ENCODE measurements at regions not wholly inside any gene's neighbourhood (a gene's known extent, or its start where the extent isn't known, plus 50 kb on each side); places are given as distances from the start of the nearest gene placed in this dataset.

GRCh38 chr1:116230712-116231111, 119.5 kb downstream of the MAB21L3 start:
- H3K9me3 ChIP-seq (ENCODE audit: control insufficient read depth in 1 of 2, low read length in 2 of 2) = no peaks in the 10 kb centered on the region
- no peak overlapping the region for H3K4me3 ChIP-seq (ENCODE audit: low read depth in 1 of 2, low read length in 2 of 2)
- no peak overlapping the region for H3K9ac ChIP-seq (ENCODE audit: low read depth in 1 of 2, low read length in 2 of 2)
- peaks cover 5 to 13% of the 10 kb centered on the region in 2 donors for H3K4me1 ChIP-seq (ENCODE audit: control insufficient read depth in 1 of 2, insufficient read depth in 2 of 2, low read length in 2 of 2)
- H3K36me3 ChIP-seq (ENCODE audit: control insufficient read depth in 1 of 2, insufficient read depth in 2 of 2, low read length in 2 of 2) = no peaks in the 10 kb centered on the region
- H3K27ac ChIP-seq (ENCODE audit: low read depth, low read length) = no peak overlapping the region
- no peaks in the 10 kb centered on the region for H3K27me3 ChIP-seq (ENCODE audit: control insufficient read depth in 1 of 2, insufficient read depth in 2 of 2, low read length in 2 of 2)

DNA sequence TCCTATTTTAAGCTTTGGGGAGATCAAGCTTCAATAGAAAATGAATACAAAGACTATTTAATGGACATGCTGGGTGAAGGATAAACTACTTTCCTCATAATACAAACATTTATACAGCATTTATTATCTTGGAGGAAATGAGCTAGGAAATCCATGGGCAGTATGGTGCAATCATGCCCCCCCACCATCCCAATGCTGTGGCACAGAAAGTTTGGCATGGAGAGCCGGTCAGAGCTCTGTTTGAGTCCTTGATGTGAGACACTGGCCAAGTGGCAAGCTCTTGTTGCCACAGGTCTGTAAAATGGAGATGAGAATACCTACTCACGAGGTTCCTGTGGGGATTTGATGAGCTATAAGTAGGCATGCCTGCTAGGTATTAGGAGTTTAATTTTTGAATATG, 120.6 kb downstream of the MAB21L3 start:
- peaks cover 5 to 13% of the 10 kb centered on the region in 2 donors for H3K4me1 ChIP-seq (ENCODE audit: control insufficient read depth in 1 of 2, insufficient read depth in 2 of 2, low read length in 2 of 2)
- H3K36me3 ChIP-seq (ENCODE audit: control insufficient read depth in 1 of 2, insufficient read depth in 2 of 2, low read length in 2 of 2) = no peaks in the 10 kb centered on the region

GRCh38 chr1:116232989-116233514, 121.9 kb downstream of the MAB21L3 start:
- H3K4me3 ChIP-seq (ENCODE audit: low read depth in 1 of 2, low read length in 2 of 2) = no peak overlapping the region
- H3K27me3 ChIP-seq (ENCODE audit: control insufficient read depth in 1 of 2, insufficient read depth in 2 of 2, low read length in 2 of 2) = no peaks in the 10 kb centered on the region
- no peak overlapping the region for H3K9ac ChIP-seq (ENCODE audit: low read depth in 1 of 2, low read length in 2 of 2)
- no peak overlapping the region for H3K27ac ChIP-seq (ENCODE audit: low read depth, low read length)
- no peaks in the 10 kb centered on the region for H3K36me3 ChIP-seq (ENCODE audit: control insufficient read depth in 1 of 2, insufficient read depth in 2 of 2, low read length in 2 of 2)
- no peaks in the 10 kb centered on the region for H3K9me3 ChIP-seq (ENCODE audit: control insufficient read depth in 1 of 2, low read length in 2 of 2)
- peaks cover 5 to 13% of the 10 kb centered on the region in 2 donors for H3K4me1 ChIP-seq (ENCODE audit: control insufficient read depth in 1 of 2, insufficient read depth in 2 of 2, low read length in 2 of 2)

More for the DNA sequence above, 120.6 kb downstream of the MAB21L3 start:
- Histone ChIP-seq H3K4me3 (ENCODE audit: low read depth in 1 of 2, low read length in 2 of 2) (no peak overlapping the region), H3K9me3 (ENCODE audit: control insufficient read depth in 1 of 2, low read length in 2 of 2) (no peaks in the 10 kb centered on the region), H3K9ac (ENCODE audit: low read depth in 1 of 2, low read length in 2 of 2) (no peak overlapping the region), H3K27ac (ENCODE audit: low read depth, low read length) (no peak overlapping the region), H3K27me3 (ENCODE audit: control insufficient read depth in 1 of 2, insufficient read depth in 2 of 2, low read length in 2 of 2) (no peaks in the 10 kb centered on the region)

GRCh38 chr1:116234429-116234828, 123.2 kb downstream of the MAB21L3 start:
- Histone ChIP-seq H3K9ac (ENCODE audit: low read depth in 1 of 2, low read length in 2 of 2) (no peak overlapping the region), H3K27ac (ENCODE audit: low read depth, low read length) (no peak overlapping the region), H3K4me1 (ENCODE audit: control insufficient read depth in 1 of 2, insufficient read depth in 2 of 2, low read length in 2 of 2) (peaks cover 5 to 13% of the 10 kb centered on the region in 2 donors), H3K4me3 (ENCODE audit: low read depth in 1 of 2, low read length in 2 of 2) (no peak overlapping the region), H3K36me3 (ENCODE audit: control insufficient read depth in 1 of 2, insufficient read depth in 2 of 2, low read length in 2 of 2) (no peaks in the 10 kb centered on the region), H3K27me3 (ENCODE audit: control insufficient read depth in 1 of 2, insufficient read depth in 2 of 2, low read length in 2 of 2) (no peaks in the 10 kb centered on the region), H3K9me3 (ENCODE audit: control insufficient read depth in 1 of 2, low read length in 2 of 2) (no peaks in the 10 kb centered on the region)

DNA sequence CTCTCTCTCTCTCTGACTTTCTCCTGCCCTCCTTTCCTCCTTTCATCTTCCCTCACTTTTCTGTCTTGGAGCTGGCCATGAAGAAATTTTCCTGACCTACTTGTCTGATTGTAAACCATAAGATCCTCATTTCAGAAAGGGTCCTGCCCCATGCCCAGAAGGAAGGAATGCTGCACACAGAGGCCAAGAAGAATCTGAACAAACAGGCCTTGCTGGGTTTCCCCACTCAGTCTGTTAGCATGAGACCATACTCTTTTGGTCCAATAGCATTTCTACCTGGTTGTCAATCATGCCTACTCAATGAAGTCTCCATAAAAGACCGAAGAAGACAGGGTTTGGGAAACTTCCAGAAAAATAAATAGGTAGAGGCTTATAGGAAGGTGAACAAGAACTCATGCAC, 128.7 kb downstream of the MAB21L3 start:
- H3K27ac ChIP-seq (ENCODE audit: low read depth, low read length) = no peak overlapping the region
- no peak overlapping the region for H3K4me3 ChIP-seq (ENCODE audit: low read depth in 1 of 2, low read length in 2 of 2)
- H3K9me3 ChIP-seq (ENCODE audit: control insufficient read depth in 1 of 2, low read length in 2 of 2) = no peaks in the 10 kb centered on the region
- peaks cover 15 to 21% of the 10 kb centered on the region in 2 donors for H3K4me1 ChIP-seq (ENCODE audit: control insufficient read depth in 1 of 2, insufficient read depth in 2 of 2, low read length in 2 of 2)
- no peaks in the 10 kb centered on the region for H3K36me3 ChIP-seq (ENCODE audit: control insufficient read depth in 1 of 2, insufficient read depth in 2 of 2, low read length in 2 of 2)
- no peak overlapping the region for H3K9ac ChIP-seq (ENCODE audit: low read depth in 1 of 2, low read length in 2 of 2)
- no peaks in the 10 kb centered on the region for H3K27me3 ChIP-seq (ENCODE audit: control insufficient read depth in 1 of 2, insufficient read depth in 2 of 2, low read length in 2 of 2)

- H3K9me3 ChIP-seq (ENCODE audit: control insufficient read depth in 1 of 2, low read length in 2 of 2) = no peaks in the 10 kb centered on the region
- no peak overlapping the region for H3K9ac ChIP-seq (ENCODE audit: low read depth in 1 of 2, low read length in 2 of 2)
- no peaks in the 10 kb centered on the region for H3K27me3 ChIP-seq (ENCODE audit: control insufficient read depth in 1 of 2, insufficient read depth in 2 of 2, low read length in 2 of 2)
- H3K27ac ChIP-seq (ENCODE audit: low read depth, low read length) = no peak overlapping the region
- no peak overlapping the region for H3K4me3 ChIP-seq (ENCODE audit: low read depth in 1 of 2, low read length in 2 of 2)
- no peaks in the 10 kb centered on the region for H3K36me3 ChIP-seq (ENCODE audit: control insufficient read depth in 1 of 2, insufficient read depth in 2 of 2, low read length in 2 of 2)
- H3K4me1 ChIP-seq (ENCODE audit: control insufficient read depth in 1 of 2, insufficient read depth in 2 of 2, low read length in 2 of 2) = peaks cover 15 to 21% of the 10 kb centered on the region in 2 donors
Measured at GRCh38 chr1:116242741-116243140, 130.3 kb upstream of the ATP1A1 start.

DNA sequence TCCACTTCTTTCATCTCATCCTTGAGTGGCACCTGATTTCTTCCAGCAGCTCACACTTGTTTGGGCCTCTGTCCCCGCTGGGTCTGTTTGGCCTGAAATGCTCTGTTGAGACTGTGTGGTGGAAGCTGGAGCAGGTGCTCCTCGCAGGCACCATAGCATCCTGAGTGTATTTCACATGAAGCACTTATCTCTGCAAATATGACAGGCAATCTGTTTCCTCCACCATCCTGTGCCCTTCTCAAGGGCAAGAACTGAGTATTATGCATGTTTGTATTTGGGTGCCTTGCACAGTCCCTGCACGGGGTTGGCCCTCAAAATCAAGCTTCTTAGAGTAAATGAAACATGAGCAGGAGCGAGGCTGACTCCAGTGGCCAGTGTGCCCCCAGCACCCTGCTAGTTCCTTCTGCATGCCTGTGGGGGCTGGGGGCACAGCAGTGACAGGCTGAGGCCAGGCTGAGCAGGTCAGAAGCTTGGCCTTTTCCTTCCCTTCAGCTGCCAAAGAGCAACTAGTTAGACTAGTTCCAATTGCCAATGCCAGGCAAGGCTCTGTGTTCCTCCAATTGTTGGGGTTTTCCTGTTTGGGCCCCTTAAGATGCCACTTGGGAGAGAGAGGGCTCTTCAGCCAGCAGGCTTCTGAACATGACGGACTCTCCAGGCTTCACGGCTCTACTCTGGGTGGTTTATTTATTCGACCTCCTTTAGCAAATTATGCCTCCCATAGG, 129.6 kb upstream of the ATP1A1 start:
- Histone ChIP-seq H3K4me1 (ENCODE audit: control insufficient read depth in 1 of 2, insufficient read depth in 2 of 2, low read length in 2 of 2) (peaks cover 15 to 21% of the 10 kb centered on the region in 2 donors), H3K4me3 (ENCODE audit: low read depth in 1 of 2, low read length in 2 of 2) (peak overlapping the region in 1 of 2 donors; percentile 7), H3K9ac (ENCODE audit: low read depth in 1 of 2, low read length in 2 of 2) (peak overlapping the region in 1 of 2 donors; percentile 9), H3K27me3 (ENCODE audit: control insufficient read depth in 1 of 2, insufficient read depth in 2 of 2, low read length in 2 of 2) (no peaks in the 10 kb centered on the region), H3K27ac (ENCODE audit: low read depth, low read length) (no peak overlapping the region), H3K9me3 (ENCODE audit: control insufficient read depth in 1 of 2, low read length in 2 of 2) (no peaks in the 10 kb centered on the region), H3K36me3 (ENCODE audit: control insufficient read depth in 1 of 2, insufficient read depth in 2 of 2, low read length in 2 of 2) (no peaks in the 10 kb centered on the region)

GRCh38 chr1:116246174-116246573, 126.9 kb upstream of the ATP1A1 start:
- Histone ChIP-seq H3K27ac (ENCODE audit: low read depth, low read length) (no peak overlapping the region), H3K9ac (ENCODE audit: low read depth in 1 of 2, low read length in 2 of 2) (no peak overlapping the region), H3K9me3 (ENCODE audit: control insufficient read depth in 1 of 2, low read length in 2 of 2) (no peaks in the 10 kb centered on the region), H3K27me3 (ENCODE audit: control insufficient read depth in 1 of 2, insufficient read depth in 2 of 2, low read length in 2 of 2) (no peaks in the 10 kb centered on the region), H3K4me3 (ENCODE audit: low read depth in 1 of 2, low read length in 2 of 2) (no peak overlapping the region), H3K4me1 (ENCODE audit: control insufficient read depth in 1 of 2, insufficient read depth in 2 of 2, low read length in 2 of 2) (peaks cover 15 to 21% of the 10 kb centered on the region in 2 donors), H3K36me3 (ENCODE audit: control insufficient read depth in 1 of 2, insufficient read depth in 2 of 2, low read length in 2 of 2) (no peaks in the 10 kb centered on the region)

DNA sequence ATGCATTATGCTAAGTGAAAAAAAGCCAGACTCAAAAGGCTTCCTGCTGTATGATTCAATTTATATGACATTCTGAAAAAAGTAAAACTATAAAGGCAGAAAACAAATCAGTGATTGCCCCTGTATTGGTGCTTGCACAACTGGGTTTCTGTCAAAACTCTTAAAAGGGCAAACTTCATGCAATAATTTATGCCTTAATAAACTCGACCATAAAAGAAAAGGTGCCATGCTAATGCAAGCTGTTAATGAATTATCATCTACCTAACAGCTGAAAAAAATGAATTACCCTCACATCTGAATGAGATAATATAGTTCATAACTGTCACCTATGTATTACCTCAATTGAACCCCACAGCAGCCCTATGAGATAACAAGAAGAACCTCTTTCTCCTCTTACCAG, 120.8 kb upstream of the ATP1A1 start:
- Histone ChIP-seq H3K4me3 (ENCODE audit: low read depth in 1 of 2, low read length in 2 of 2) (no peak overlapping the region), H3K9me3 (ENCODE audit: control insufficient read depth in 1 of 2, low read length in 2 of 2) (no peaks in the 10 kb centered on the region), H3K4me1 (ENCODE audit: control insufficient read depth in 1 of 2, insufficient read depth in 2 of 2, low read length in 2 of 2) (peaks cover 44 to 47% of the 10 kb centered on the region in 2 donors), H3K27me3 (ENCODE audit: control insufficient read depth in 1 of 2, insufficient read depth in 2 of 2, low read length in 2 of 2) (no peaks in the 10 kb centered on the region), H3K36me3 (ENCODE audit: control insufficient read depth in 1 of 2, insufficient read depth in 2 of 2, low read length in 2 of 2) (no peaks in the 10 kb centered on the region), H3K27ac (ENCODE audit: low read depth, low read length) (no peak overlapping the region), H3K9ac (ENCODE audit: low read depth in 1 of 2, low read length in 2 of 2) (no peak overlapping the region)

DNA sequence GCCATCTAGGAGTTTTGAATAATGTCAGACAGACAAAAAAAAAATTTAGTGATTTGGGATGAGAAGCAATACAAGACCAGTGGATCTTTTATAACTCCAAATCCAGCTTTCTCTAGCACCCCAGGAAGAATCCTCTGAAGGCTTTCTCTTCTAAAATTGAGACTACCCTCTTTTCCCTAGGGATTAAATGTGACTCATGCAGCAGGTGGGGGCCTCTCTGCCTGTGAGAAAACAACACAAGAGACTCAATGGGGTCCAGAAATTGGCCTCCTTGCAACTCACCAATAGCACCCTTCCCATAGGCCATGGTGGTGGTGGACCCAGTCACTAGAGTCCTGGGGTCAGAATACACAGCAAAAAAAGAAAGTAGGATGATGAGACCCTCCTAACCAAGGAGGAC, 120.3 kb upstream of the ATP1A1 start:
- H3K36me3 ChIP-seq (ENCODE audit: control insufficient read depth in 1 of 2, insufficient read depth in 2 of 2, low read length in 2 of 2) = no peaks in the 10 kb centered on the region
- no peak overlapping the region for H3K27ac ChIP-seq (ENCODE audit: low read depth, low read length)
- peaks cover 47 to 51% of the 10 kb centered on the region in 2 donors for H3K4me1 ChIP-seq (ENCODE audit: control insufficient read depth in 1 of 2, insufficient read depth in 2 of 2, low read length in 2 of 2)
- H3K4me3 ChIP-seq (ENCODE audit: low read depth in 1 of 2, low read length in 2 of 2) = no peak overlapping the region
- no peaks in the 10 kb centered on the region for H3K9me3 ChIP-seq (ENCODE audit: control insufficient read depth in 1 of 2, low read length in 2 of 2)
- no peaks in the 10 kb centered on the region for H3K27me3 ChIP-seq (ENCODE audit: control insufficient read depth in 1 of 2, insufficient read depth in 2 of 2, low read length in 2 of 2)
- no peak overlapping the region for H3K9ac ChIP-seq (ENCODE audit: low read depth in 1 of 2, low read length in 2 of 2)

All from duodenal mucosa (tissue), 2 donors.